CD4-positive, CD25-positive, alpha-beta regulatory T cell (primary cell): ENCODE measurements at regions not wholly inside any gene's neighbourhood (a gene's known extent, or its start where the extent isn't known, plus 50 kb on each side); places are given as distances from the start of the nearest gene placed in this dataset.

Experiments used
- ATAC-seq, 2 donors: fragments of 150-1000 bp; cut with Tn5 transposase; one replicate each; pipeline ENCODE4 v1.10.0; 2021; ENCODE audit warnings: low read depth in 2 of 2, moderate number of reproducible peaks in 2 of 2, moderate library complexity in 1 of 2
- DNase-seq, 3 donors: peaks; one replicate each; pipeline versions ENCODE4 v3.0.0 to v3.0.0-alpha.2; 2012 to 2022; ENCODE audit warnings: mixed read lengths in 1 of 3
- H3K27ac ChIP-seq: one replicate; pipeline ENCODE4 v1.7.0; 2013; ENCODE audit warnings: mild to moderate bottlenecking, low read length; ENCODE audit not compliant: insufficient read depth, poor library complexity, severe bottlenecking
- H3K27me3 ChIP-seq: one replicate; pipeline ENCODE4 v1.7.0; 2013; ENCODE audit warnings: low read length; ENCODE audit not compliant: control insufficient read depth, insufficient read depth
- H3K36me3 ChIP-seq: one replicate; pipeline ENCODE4 v1.7.0; 2013; ENCODE audit warnings: mild to moderate bottlenecking, low read length, moderate library complexity; ENCODE audit not compliant: control insufficient read depth, insufficient read depth
- H3K4me1 ChIP-seq: 2 replicates; pipeline ENCODE4 v1.7.0; 2013; ENCODE audit warnings: mild to moderate bottlenecking, low read length; ENCODE audit not compliant: insufficient read depth, control insufficient read depth, poor library complexity, severe bottlenecking
- H3K4me3 ChIP-seq: one replicate; pipeline ENCODE4 v1.7.0; 2013; ENCODE audit warnings: low read depth, mild to moderate bottlenecking, low read length, moderate library complexity
- H3K9me3 ChIP-seq, 2 experiments: 1 replicate in 1 of 2; 2 replicates in 1 of 2; pipeline ENCODE4 v1.7.0; 2013; ENCODE audit warnings: low read length in 2 of 2, mild to moderate bottlenecking in 1 of 2, moderate library complexity in 1 of 2; ENCODE audit not compliant: control insufficient read depth in 2 of 2
- H3K27ac Mint-ChIP-seq, 3 donors: one replicate each; pipeline ENCODE4 v1.8.0; 2020 to 2022; ENCODE audit warnings: mild to moderate bottlenecking in 3 of 3, mixed read lengths in 3 of 3, moderate library complexity in 2 of 3
- H3K27me3 Mint-ChIP-seq: one replicate; pipeline ENCODE4 v1.8.0; 2022; ENCODE audit warnings: mild to moderate bottlenecking, mixed read lengths
- H3K36me3 Mint-ChIP-seq: one replicate; pipeline ENCODE4 v1.8.0; 2020; ENCODE audit warnings: mixed read lengths
- H3K4me1 Mint-ChIP-seq, 4 donors: one replicate each; pipeline ENCODE4 v1.8.0; 2020 to 2022; ENCODE audit warnings: mixed read lengths in 4 of 4, mild to moderate bottlenecking in 1 of 4
- H3K4me3 Mint-ChIP-seq, 4 donors: one replicate each; pipeline ENCODE4 v1.8.0; 2020 to 2022; ENCODE audit warnings: mild to moderate bottlenecking in 4 of 4, mixed read lengths in 4 of 4, moderate library complexity in 3 of 4
- H3K9me3 Mint-ChIP-seq, 7 donors: one replicate each; pipeline ENCODE4 v1.8.0; 2020 to 2022; ENCODE audit warnings: mixed read lengths in 7 of 7, mild to moderate bottlenecking in 3 of 7, moderate library complexity in 2 of 7

DNA sequence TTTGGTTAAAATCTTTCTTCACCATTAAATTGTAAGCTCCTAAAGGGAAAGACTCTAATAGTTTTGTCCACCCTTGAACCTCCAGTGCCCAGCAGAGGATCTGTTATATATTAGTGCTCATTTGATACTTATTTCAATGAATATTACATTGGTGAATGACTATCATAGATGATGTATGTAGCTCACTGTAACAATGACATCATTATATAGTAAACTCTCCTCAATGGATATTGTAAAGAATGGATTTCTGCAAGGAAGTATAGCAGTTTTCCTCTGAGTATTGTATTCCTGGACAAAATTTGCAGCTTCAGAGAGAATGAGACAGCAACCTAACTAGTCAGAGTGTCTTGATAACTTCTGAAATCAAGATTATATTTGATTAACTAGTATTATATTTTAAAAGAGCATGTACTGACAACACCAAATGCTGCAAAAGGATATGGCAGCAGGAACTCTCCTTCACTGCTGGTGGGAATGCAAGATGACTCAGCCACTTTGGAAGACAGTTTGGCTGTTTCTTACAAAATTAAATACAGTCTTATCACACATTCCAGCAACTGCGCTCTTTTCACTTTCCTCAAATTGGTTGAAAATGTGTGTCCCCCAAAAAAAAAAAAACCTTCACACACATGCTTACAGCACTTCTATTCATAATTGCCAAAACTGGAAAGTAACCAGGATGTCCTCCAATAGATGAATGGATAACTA is 189.8 kb upstream of the OPRM1 start:
- Mint-ChIP-seq H3K27me3 (no peaks in the 10 kb centered on the region), H3K36me3 (no peaks in the 10 kb centered on the region), H3K4me1 (no peaks in the 10 kb centered on the region), H3K27ac (no peak overlapping the region), H3K4me3 (no peak overlapping the region), H3K9me3 (peaks cover 0 to 4% (median 1%) of the 10 kb centered on the region in 7 donors)
- Histone ChIP-seq H3K27ac (no peak overlapping the region), H3K36me3 (no peaks in the 10 kb centered on the region), H3K4me1 (no peaks in the 10 kb centered on the region), H3K4me3 (no peak overlapping the region), H3K27me3 (no peaks in the 10 kb centered on the region), H3K9me3 (no peaks in the 10 kb centered on the region)
- DNase-seq: no peak
- no peak for ATAC-seq

DNA sequence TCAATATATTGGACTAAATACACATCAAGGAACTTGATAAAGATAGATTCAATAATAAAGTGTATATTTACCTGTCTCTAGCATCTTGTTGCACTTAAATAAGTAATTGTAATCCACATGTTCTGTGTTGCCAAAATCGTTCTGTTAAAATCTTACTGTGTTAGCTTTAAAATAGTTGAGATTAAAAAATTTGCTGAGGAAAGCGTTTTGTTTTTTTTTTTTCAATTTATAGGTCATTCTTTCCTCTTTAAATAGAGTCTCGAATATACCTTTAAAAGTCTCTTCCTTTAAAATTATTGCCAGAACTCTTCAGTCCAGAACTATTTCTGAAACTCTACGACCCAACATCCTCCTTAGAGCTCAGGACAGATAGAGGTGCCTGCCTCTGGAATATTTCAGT is 195.6 kb upstream of the OPRM1 start:
- H3K4me1 ChIP-seq: no peaks in the 10 kb centered on the region
- H3K9me3 Mint-ChIP-seq: peaks cover 0 to 4% (median 0%) of the 10 kb centered on the region in 7 donors
- no peaks in the 10 kb centered on the region for H3K27me3 ChIP-seq
- ATAC-seq (no peak), DNase-seq (no peak)
- no peaks in the 10 kb centered on the region for H3K4me1 Mint-ChIP-seq
- H3K27ac Mint-ChIP-seq: no peak overlapping the region
- no peaks in the 10 kb centered on the region for H3K36me3 ChIP-seq
- no peak overlapping the region for H3K27ac ChIP-seq
- no peaks in the 10 kb centered on the region for H3K27me3 Mint-ChIP-seq
- no peaks in the 10 kb centered on the region for H3K9me3 ChIP-seq
- no peaks in the 10 kb centered on the region for H3K36me3 Mint-ChIP-seq
- H3K4me3 ChIP-seq: no peak overlapping the region
- H3K4me3 Mint-ChIP-seq: no peak overlapping the region

DNA sequence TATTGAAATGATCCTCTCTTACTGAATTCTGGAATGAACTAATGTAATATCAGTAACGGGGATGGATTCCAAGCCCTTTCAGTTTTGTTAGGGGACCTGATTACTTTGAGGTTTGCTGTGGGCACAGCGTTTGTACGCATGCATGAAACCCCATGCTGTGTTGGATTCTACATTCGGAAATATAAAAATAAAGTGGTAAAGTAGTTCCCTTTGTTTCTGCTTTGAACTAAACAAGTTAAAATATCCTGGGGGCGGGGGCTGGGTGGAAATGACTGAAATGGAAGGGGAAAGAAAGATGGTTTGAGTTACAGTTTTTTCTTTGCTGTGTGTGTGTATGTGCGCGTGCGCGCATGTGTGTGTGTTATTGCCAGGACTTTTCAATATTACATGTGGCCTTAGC is 196.5 kb upstream of the OPRM1 start:
- Mint-ChIP-seq H3K27me3 (no peaks in the 10 kb centered on the region), H3K27ac (no peak overlapping the region), H3K4me1 (no peaks in the 10 kb centered on the region), H3K9me3 (peaks cover 0 to 4% (median 0%) of the 10 kb centered on the region in 7 donors), H3K36me3 (no peaks in the 10 kb centered on the region), H3K4me3 (no peak overlapping the region)
- DNase-seq (no peak), ATAC-seq (no peak)
- Histone ChIP-seq H3K27me3 (no peaks in the 10 kb centered on the region), H3K9me3 (no peaks in the 10 kb centered on the region), H3K4me1 (no peaks in the 10 kb centered on the region), H3K4me3 (no peak overlapping the region), H3K36me3 (no peaks in the 10 kb centered on the region), H3K27ac (no peak overlapping the region)

DNA sequence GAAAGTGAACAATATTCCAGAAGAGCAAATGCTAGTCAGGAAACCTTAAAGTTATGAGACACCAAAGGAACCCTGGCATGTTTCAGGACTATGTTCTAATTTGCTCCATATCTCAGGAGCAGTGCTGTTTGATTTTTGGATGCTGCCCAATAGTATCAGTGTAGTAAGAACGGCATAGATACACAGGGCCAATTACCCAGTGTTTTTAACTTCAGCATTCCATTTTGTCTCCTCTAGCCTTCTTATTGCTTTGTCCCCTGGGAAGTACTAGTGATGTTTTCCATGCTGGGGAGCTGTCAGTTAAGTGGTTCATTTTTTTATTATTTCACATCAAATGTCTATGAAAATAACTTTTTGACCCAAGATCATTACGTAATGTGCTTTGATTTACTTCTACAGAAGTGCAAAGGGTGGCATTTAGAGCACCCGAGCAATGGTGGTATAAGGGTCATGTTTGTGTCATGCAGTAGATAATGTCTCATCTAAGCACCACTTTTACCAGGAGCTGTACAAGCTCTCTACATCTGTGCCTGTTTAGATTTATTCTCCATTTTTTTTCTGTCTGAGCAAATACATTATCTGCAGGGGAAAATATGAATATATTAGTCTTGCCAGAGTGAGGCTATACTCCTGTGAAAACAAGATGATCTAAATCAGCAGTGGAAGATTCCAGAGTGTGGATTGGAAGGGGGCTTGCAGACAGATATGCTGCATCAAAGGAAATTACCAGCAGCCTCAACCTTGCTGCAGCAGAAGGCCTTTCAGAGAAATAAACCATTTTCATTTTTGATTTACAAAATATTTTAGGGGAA is 198.8 kb upstream of the OPRM1 start:
- H3K27me3 ChIP-seq: no peaks in the 10 kb centered on the region
- no peak for ATAC-seq
- Mint-ChIP-seq H3K27me3 (no peaks in the 10 kb centered on the region), H3K27ac (no peak overlapping the region), H3K4me1 (no peaks in the 10 kb centered on the region), H3K9me3 (peaks cover 0 to 4% (median 0%) of the 10 kb centered on the region in 7 donors), H3K36me3 (no peaks in the 10 kb centered on the region), H3K4me3 (no peak overlapping the region)
- H3K4me3 ChIP-seq: no peak overlapping the region
- H3K9me3 ChIP-seq: no peaks in the 10 kb centered on the region
- DNase-seq: no peak
- no peak overlapping the region for H3K27ac ChIP-seq
- no peaks in the 10 kb centered on the region for H3K4me1 ChIP-seq
- no peaks in the 10 kb centered on the region for H3K36me3 ChIP-seq

DNA sequence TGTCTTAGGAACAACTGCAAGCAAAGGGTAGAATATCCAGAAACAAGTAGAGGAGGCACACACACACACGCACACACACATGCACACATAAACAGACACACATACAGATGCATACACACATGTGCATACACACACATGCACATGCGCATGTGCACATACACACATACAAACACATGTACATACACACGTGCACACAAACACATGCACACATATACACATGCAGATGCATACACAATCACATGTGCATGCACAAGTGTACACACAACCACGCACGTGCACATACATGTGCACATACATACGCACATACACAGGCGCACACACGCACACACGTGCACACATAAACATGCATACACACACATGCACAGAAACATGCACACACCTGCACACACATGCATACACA is 206.5 kb upstream of the OPRM1 start:
- Mint-ChIP-seq H3K27ac (no peak overlapping the region), H3K36me3 (no peaks in the 10 kb centered on the region)
- ATAC-seq: no peak

DNA sequence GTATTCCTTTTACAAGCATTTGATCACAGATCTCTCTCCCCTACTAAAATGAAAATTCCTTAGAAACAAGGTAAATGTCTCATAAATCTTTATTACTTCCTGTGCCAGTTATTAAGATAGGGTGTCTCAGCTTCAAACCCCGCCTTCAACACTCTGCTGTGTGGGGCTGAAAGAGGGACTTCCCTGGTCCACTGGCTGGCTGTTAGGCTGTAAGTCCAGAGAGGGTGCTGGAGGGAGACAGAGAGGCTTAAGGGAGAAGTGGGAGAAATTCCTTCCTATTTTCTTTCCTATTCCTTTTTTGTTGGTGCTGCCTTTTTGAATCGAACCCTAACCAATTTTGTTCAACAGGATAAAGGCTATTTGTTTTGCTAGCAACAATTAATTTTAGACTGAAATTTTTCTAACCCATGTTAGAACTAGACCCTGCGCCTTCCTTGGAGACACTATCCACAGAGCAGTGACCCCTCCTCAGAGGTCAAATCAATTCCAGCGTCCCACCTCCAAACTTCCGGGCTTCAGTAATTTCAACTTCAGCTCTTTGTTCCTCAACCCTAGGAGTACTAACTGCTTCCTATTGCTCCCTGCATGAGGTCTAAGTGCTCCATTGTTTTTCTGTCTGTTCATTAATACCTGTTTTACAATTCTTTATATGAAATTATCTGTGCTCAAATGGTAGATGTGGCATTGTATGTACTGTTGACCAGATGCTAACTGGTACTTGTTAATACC is 207.5 kb upstream of the OPRM1 start:
- no peaks in the 10 kb centered on the region for H3K36me3 Mint-ChIP-seq

More for the DNA sequence above, 206.5 kb upstream of the OPRM1 start:
- Histone ChIP-seq H3K36me3 (no peaks in the 10 kb centered on the region), H3K9me3 (no peaks in the 10 kb centered on the region), H3K4me3 (no peak overlapping the region), H3K27me3 (no peaks in the 10 kb centered on the region), H3K27ac (no peak overlapping the region), H3K4me1 (no peaks in the 10 kb centered on the region)
- Mint-ChIP-seq H3K4me1 (no peaks in the 10 kb centered on the region), H3K9me3 (peaks cover 0 to 8% (median 2%) of the 10 kb centered on the region in 7 donors), H3K4me3 (no peak overlapping the region), H3K27me3 (no peaks in the 10 kb centered on the region)
- no peak for DNase-seq

DNA sequence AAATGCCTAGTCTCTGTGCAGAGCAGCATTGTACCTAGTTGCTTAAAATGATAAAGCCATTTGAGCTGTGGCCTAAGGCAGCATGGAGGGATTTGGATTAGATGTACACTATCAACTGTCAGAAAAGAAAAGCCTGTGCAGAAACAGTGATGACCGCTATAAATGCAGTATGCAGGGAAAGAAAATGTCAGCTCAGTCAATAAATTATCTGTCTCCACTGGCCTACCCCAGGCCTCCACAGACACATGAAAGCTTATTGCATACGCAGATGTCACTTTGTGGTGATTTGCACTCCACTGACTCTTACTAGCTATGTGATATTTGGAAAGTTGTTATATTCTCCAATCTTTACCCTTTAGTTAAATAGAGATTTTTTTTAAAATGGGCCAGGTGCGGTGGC is 221.9 kb upstream of the OPRM1 start:
- H3K27me3 ChIP-seq: no peaks in the 10 kb centered on the region
- Mint-ChIP-seq H3K9me3 (peaks cover 2 to 24% (median 7%) of the 10 kb centered on the region in 7 donors), H3K27ac (no peak overlapping the region), H3K4me3 (no peak overlapping the region), H3K4me1 (no peaks in the 10 kb centered on the region), H3K36me3 (no peaks in the 10 kb centered on the region), H3K27me3 (no peaks in the 10 kb centered on the region)
- no peaks in the 10 kb centered on the region for H3K36me3 ChIP-seq
- H3K4me1 ChIP-seq: no peaks in the 10 kb centered on the region
- no peak overlapping the region for H3K27ac ChIP-seq
- no peak for ATAC-seq
- no peak for DNase-seq
- H3K9me3 ChIP-seq: peaks cover 0 to 3% of the 10 kb centered on the region in 2 experiments
- H3K4me3 ChIP-seq: no peak overlapping the region

More for the DNA sequence above, 207.5 kb upstream of the OPRM1 start:
- Histone ChIP-seq H3K27me3 (no peaks in the 10 kb centered on the region), H3K36me3 (no peaks in the 10 kb centered on the region), H3K4me3 (no peak overlapping the region), H3K27ac (no peak overlapping the region), H3K4me1 (no peaks in the 10 kb centered on the region), H3K9me3 (no peaks in the 10 kb centered on the region)
- Mint-ChIP-seq H3K4me3 (no peak overlapping the region), H3K9me3 (peaks cover 0 to 8% (median 2%) of the 10 kb centered on the region in 7 donors), H3K27ac (no peak overlapping the region), H3K27me3 (no peaks in the 10 kb centered on the region), H3K4me1 (no peaks in the 10 kb centered on the region)
- DNase-seq (no peak), ATAC-seq (no peak)
